HG02943 (cell line): ENCODE measurements at regions not wholly inside any gene's neighbourhood (a gene's known extent, or its start where the extent isn't known, plus 50 kb on each side); places are given as distances from the start of the nearest gene placed in this dataset.

Experiments
- ATAC-seq: cut with Tn5 transposase; IDR thresholded peaks from one replicate; pipeline ENCODE4 v1.9.1; 2021; ENCODE audit warnings: mild to moderate bottlenecking, low read depth, moderate library complexity; ENCODE audit not compliant: unreplicated experiment

- no peak for ATAC-seq
Observed at GRCh38 chr12:118467641-118468305, 91.4 kb downstream of the SUDS3 start.

GRCh38 chr12:118472940-118473339 lies 96.6 kb downstream of the SUDS3 start:
- no peak for ATAC-seq

- ATAC-seq: no peak
Observed at GRCh38 chr12:118480235-118480634, 103.9 kb downstream of the SUDS3 start.

- no peak for ATAC-seq
Observed at GRCh38 chr12:118488034-118488433, 111.7 kb downstream of the SUDS3 start.

GRCh38 chr12:118493962-118494361 lies 117.6 kb downstream of the SUDS3 start:
- no peak for ATAC-seq

- ATAC-seq: no peak
Observed at GRCh38 chr12:118494776-118495175, 118.4 kb downstream of the SUDS3 start.

- ATAC-seq: no peak
Observed at GRCh38 chr12:118495296-118495695, 118.9 kb downstream of the SUDS3 start.

GRCh38 chr12:118498171-118498570 lies 121.8 kb downstream of the SUDS3 start:
- no peak for ATAC-seq

GRCh38 chr12:118500299-118500698 lies 123.9 kb downstream of the SUDS3 start:
- ATAC-seq: no peak

GRCh38 chr12:118501489-118501888 lies 125.1 kb downstream of the SUDS3 start:
- no peak for ATAC-seq

- no peak for ATAC-seq
Observed at GRCh38 chr12:118503476-118503875, 127.1 kb downstream of the SUDS3 start.

GRCh38 chr12:118512669-118513068 lies 136.3 kb downstream of the SUDS3 start:
- no peak for ATAC-seq

GRCh38 chr12:118513611-118514010 lies 137.3 kb downstream of the SUDS3 start:
- ATAC-seq: no peak

- no peak for ATAC-seq
Observed at GRCh38 chr12:118514297-118514696, 137.9 kb downstream of the SUDS3 start.

- no peak for ATAC-seq
Observed at GRCh38 chr12:118520214-118521035, 144.1 kb downstream of the SUDS3 start.

GRCh38 chr12:118521036-118521370 lies 144.6 kb downstream of the SUDS3 start:
- ATAC-seq: no peak

GRCh38 chr12:118524446-118524845 lies 148.1 kb downstream of the SUDS3 start:
- no peak for ATAC-seq

GRCh38 chr12:118525216-118525615 lies 148.9 kb downstream of the SUDS3 start:
- ATAC-seq: no peak

- ATAC-seq: no peak
Observed at GRCh38 chr12:118526255-118527095, 150.1 kb downstream of the SUDS3 start.

GRCh38 chr12:118527310-118527709 lies 151.0 kb downstream of the SUDS3 start:
- ATAC-seq: no peak

- no peak for ATAC-seq
Observed at GRCh38 chr12:118528625-118529024, 152.3 kb downstream of the SUDS3 start.
